Mesenteric fat pad (tissue), 1 donor: ENCODE measurements at regions not wholly inside any gene's neighbourhood (a gene's known extent, or its start where the extent isn't known, plus 50 kb on each side); places are given as distances from the start of the nearest gene placed in this dataset.
"Not testable (repeated sequence)": the region's sequence is repeated elsewhere in the genome, so short reads cannot be mapped to it uniquely, and the experiment has no call there.

ENCODE experiments used
- DNase-seq: peaks from one replicate; pipeline ENCODE4 v3.0.0-alpha.2; 2020; ENCODE audit warnings: low spot score
- donor health status: DM: yes; HTN: yes; CAD: no.

DNA sequence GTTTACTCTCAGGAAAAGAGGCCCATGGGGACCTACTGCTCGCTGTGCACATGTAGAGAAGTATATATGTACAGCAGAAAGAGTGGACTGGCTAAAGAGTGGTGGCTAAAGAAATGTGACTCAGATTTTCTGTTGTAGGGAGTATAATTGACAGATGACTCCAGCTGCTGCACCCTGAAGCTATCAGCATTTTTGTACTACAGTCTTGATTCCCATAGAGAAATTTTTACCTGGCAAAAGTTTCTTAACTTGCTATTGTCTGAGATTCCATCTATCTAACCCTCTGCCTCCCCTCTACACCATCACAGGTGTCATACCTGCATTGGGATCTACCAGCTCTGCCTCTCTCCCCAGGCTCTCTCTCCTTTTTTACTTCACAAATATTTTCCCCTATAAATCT, 296.0 kb upstream of the KYNU start:
- no peak for DNase-seq

GRCh38 chr2:142580691-142581090, 296.8 kb upstream of the KYNU start:
- no peak for DNase-seq

GRCh38 chr2:142575561-142575960, 301.9 kb upstream of the KYNU start:
- DNase-seq, result no peak

DNA sequence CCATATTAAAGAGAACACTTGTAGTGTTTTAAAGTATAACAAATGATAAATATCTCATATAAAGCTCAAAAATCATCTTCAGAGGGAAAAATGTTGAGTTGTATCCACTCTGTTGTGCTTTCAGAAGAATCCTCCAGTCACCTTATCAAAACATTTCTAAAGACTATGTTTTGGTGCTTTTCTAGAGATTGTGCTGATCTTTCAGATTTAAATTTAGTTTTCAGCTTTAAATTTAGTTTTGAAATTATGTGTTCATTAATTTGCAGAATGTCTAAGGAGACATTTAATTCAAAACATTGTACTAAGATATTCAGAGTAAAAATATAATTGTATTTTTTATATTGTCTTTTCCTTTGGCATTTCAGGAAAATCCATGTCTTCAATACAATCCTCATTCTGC, 303.1 kb upstream of the KYNU start:
- no peak for DNase-seq

DNA sequence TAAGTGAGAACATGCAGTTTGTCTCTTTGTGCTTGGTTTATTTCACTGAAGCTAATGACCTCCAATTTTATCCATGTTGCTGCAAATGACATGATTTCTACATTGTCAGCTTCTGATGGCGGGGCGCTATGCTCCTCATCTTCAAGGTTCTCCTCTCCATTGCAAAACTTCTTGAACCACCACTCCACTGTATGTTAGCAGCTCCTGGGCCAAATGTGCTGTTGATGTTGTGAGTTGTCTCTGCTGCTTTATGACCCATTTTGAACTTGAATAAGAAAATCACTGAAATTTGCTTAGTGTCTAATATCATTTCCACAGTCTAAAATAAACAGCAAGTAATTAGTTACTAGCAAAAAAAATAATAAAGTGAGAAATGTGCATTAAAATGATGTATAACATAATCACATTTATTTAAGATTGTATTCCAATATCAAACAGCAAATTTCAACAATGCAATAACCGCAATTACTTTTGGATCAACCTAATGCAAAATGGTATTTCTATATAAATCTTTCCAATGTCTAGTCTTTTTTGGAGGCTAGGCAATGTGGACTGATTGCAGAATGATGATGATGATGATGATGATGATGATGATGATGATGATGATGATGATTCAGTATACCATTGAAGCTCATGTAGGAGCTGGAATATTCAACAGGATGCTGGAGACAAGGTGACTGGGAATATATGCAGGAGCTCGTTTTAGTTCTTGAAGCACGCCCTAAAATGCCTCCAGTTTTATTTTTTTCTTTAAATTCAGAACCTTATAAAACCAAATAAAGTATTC, 304.9 kb upstream of the KYNU start:
- no peak for DNase-seq

- no peak for DNase-seq
These were observed 305.5 kb upstream of the KYNU start for GRCh38 chr2:142571934-142572333.

- DNase-seq, result no peak
These were observed 314.6 kb upstream of the KYNU start for GRCh38 chr2:142562900-142563299.

DNA sequence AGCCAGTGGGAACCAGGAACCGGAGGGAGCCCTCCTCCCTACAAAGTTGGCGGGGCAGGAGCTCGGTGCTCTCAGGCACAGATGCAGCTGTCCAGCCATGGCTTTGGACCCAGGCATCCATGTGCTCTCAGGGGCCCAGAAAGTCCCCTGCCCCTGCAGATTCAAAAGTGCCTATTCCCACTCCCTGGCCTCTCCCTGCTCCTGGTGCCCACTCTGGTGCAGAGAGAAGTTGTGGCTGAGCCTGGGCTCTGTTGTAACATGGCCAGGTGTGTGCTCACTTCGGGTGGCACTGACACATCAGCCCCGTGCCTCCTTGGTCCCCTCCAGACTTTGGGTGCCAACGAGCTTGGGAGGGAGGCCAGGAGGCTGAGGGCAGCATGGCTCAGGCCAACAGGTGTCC, 315.8 kb upstream of the KYNU start:
- DNase-seq, result no peak

GRCh38 chr2:142557391-142557790, 320.1 kb upstream of the KYNU start:
- DNase-seq, result no peak

DNA sequence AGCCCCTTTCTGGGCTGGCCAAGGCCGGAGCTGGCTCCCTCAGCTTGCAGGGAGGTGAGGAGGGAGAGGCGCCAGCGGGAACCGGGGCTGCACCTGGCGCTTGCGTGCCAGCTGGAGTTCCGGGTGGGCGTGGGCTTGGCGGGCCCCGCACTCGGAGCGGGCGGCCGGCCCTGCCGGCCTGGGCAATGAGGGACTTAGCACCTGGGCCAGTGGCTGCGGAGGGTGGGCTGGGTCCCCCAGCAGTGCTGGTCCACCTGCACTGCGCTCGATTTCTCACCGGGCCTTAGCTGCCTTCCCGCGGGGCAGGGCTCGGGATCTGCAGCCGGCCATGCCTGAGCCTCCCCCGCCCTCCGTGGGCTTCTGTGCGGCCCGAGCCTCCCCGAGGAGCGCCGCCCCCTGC, 331.5 kb upstream of the KYNU start:
- DNase-seq, result not testable (repeated sequence)

DNA sequence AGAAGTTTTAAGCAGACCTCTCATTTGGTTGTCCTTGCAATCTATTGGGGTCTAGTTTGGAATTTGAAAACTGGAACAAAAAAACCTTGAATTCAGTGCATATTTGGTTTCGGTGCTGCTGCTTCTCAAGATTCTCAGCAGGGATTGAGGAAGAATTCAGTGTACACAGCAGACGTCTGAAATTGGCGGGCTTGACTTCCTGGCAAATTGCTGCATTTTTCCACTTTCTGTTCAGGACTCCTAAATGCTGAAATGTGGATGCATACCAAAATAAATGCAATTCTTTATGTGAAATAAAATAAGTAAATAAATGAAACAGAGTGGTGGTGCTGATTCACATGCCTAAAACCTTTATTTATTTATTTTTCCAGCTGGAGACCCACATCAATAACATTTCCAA, 332.4 kb upstream of the KYNU start:
- no peak for DNase-seq

GRCh38 chr2:142544173-142544572, 333.3 kb upstream of the KYNU start:
- no peak for DNase-seq

DNA sequence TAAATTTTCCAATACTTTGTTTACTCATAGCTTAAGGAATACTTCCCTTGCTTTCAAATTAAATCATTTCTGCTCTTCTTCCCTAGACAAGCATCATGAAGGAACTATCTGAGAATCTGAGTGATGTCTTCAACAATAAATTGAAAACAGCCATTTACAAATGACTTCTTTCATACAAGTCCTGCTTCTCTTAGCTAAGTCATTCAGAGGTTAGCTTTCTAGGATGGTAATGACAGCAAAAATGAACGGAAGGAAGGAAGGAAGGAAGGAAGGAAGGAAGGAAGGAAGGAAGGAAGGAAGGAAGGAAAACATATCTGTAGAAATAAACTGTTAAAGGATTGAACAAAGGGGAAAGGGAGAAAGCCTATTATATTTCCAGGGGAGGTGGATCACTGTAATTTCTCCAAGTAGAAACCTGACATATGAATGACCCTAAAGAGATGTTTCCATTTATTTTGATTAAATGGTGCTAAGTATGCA, 335.0 kb upstream of the KYNU start:
- DNase-seq, result no peak

DNA sequence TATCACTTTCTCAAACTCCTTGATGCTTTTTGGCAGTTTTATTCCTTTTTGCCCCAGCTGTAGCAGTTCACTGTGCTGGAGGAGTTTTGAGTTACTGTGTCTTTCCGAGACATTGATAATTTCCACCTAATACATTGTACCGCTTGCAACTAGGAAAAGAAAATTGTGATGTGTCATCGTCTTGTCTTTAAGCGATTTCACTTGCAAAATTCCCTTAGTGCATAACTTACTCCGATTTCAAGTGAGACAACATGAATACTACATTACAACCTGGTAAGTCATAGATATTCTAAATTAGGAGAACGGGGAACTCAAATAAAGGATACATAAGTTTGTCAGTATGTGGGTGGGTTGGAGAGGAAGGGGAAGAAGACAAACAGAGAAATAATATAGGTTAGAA, 340.5 kb upstream of the KYNU start:
- no peak for DNase-seq

- DNase-seq, result no peak
These were observed 341.0 kb upstream of the KYNU start for GRCh38 chr2:142536492-142536891.

- no peak for DNase-seq
These were observed 342.2 kb upstream of the KYNU start for GRCh38 chr2:142535311-142535710.

- DNase-seq, result no peak
These were observed 344.3 kb upstream of the KYNU start for GRCh38 chr2:142533177-142533576.

- DNase-seq, result no peak
These were observed 346.1 kb upstream of the KYNU start for GRCh38 chr2:142531377-142531776.

- DNase-seq, result no peak
These were observed 351.7 kb upstream of the KYNU start for GRCh38 chr2:142525720-142526119.

DNA sequence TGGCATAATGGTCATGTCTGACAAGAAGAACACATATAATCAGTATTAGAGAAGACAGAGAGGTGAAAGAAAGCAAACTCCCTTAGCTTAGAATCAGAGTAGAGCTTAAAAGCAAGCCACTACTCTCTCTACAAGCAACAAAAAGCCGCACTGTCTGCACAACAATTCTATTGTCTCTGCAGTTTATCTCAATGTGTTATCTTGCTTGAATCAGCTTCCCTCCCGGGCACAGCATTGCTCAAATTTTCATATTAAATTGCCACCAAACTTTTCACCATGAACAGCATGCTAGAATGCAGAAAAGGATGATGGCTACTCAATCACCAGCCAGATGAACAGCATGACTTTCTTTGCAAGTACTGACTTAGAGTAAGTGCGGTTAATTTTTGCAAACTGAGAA, 356.0 kb upstream of the KYNU start:
- no peak for DNase-seq

DNA sequence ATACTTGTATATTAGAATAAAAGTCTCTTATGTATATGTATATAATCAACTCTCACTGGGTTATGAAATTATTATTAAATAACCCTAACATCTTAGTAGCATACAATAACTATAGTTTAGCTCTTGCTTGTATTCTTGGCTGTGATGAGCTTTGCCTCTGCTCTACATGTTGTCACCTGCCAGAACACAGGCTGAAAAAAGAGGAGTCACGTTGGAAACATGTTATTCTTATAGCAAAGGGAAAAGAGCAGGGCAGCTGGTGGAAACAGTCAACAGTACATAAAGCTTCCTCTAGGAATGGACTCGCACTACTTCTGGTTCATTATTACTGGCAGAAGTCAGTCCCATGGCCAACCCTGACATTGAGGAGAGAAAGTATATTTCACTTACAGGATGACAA, 362.0 kb upstream of the KYNU start:
- DNase-seq, result no peak

- DNase-seq, result no peak
These were observed 368.1 kb upstream of the KYNU start for GRCh38 chr2:142509401-142509800.

- DNase-seq, result no peak
These were observed 372.7 kb upstream of the KYNU start for GRCh38 chr2:142504754-142505153.

DNA sequence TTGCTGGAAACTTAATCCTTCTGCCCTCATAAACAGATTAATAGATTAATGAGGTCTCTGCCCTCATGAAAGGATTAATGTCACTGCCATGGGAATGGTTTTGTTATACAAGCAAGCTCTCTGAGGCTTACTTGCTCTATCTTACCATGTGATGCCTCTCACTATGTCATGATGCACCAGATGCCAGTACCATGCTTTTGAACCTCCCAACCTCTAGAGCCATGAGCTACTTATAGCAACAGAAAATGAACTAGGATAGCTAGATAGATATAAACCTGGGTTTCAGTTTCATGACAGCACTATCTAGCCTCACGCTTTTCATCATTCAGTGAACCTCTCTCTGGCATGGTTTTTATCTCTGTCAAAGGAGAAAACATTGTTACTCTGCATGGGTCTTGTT, 371.6 kb upstream of the LRP1B start:
- no peak for DNase-seq
